Suprapubic skin (tissue), 4 donors: ENCODE measurements at regions not wholly inside any gene's neighbourhood (a gene's known extent, or its start where the extent isn't known, plus 50 kb on each side); places are given as distances from the start of the nearest gene placed in this dataset.

ENCODE experiments used
- CTCF ChIP-seq, 2 donors: fragments of 200-600 bp in 1 of 2; fragments of 450-650 bp in 1 of 2; sonication (generic) in 1 of 2; IDR thresholded peaks; one replicate each; pipeline ENCODE4 v1.5.1; 2016 to 2019; ENCODE audit warnings: antibody characterized with exemption in 2 of 2, mild to moderate bottlenecking in 1 of 2, moderate library complexity in 1 of 2
- EP300 ChIP-seq: sonication (generic); formaldehyde crosslinking; IDR thresholded peaks from one replicate; pipeline ENCODE4 v1.6.1; 2017; ENCODE audit warnings: antibody characterized with exemption
- POLR2A ChIP-seq, 2 donors: fragments of 450-650 bp; IDR thresholded peaks; one replicate each; pipeline ENCODE4 v1.6.1; 2017; ENCODE audit warnings: antibody characterized with exemption in 2 of 2, mild to moderate bottlenecking in 2 of 2, moderate library complexity in 2 of 2
- POLR2AphosphoS5 ChIP-seq, 3 donors: sonication (generic); formaldehyde crosslinking; IDR thresholded peaks; one replicate each; pipeline ENCODE4 v1.6.1; 2017; ENCODE audit warnings: antibody characterized with exemption in 3 of 3

GRCh38 chr12:58106195-58106594 lies 164.8 kb downstream of the ATP23 start:
- TF ChIP-seq CTCF (IDR thresholded peaks at IDR 0.05) (no peak), POLR2A (IDR thresholded peaks at IDR 0.05) (no peak), EP300 (no peak), POLR2AphosphoS5 (IDR thresholded peaks at IDR 0.05) (no peak)
